ENCODE measurements at regions not wholly inside any gene's neighbourhood (a gene's known extent, or its start where the extent isn't known, plus 50 kb on each side); places are given as distances from the start of the nearest gene placed in this dataset.

GRCh38 chr14:75369506-75369905 lies 58.3 kb upstream of the JDP2 start:
- no peak for TF ChIP-seq CTCF (IDR thresholded peaks at IDR 0.05)
- TF ChIP-seq POLR2A (IDR thresholded peaks at IDR 0.05): no peak
- TF ChIP-seq POLR2AphosphoS5 (IDR thresholded peaks at IDR 0.05): no peak
